HCT116 (cell line): ENCODE measurements at regions not wholly inside any gene's neighbourhood (a gene's known extent, or its start where the extent isn't known, plus 50 kb on each side); places are given as distances from the start of the nearest gene placed in this dataset.
A peak's percentile ranks its signal among the peaks of the same experiment; 100 is the strongest.

ENCODE experiments used
- ATAC-seq: fragments of 200-7000 bp; cut with Tn5 transposase; 2 replicates; pipeline ENCODE4 v1.9.1; 2020; ENCODE audit warnings: mild to moderate bottlenecking, moderate library complexity
- BruUV-seq: library from RNA; stranded (reverse); fragments of 400-500 nt; replicated peaks from 2 replicates; lab custom pipeline; 2021; lab: Mats Ljungman, UMichigan
- CTCF ChIA-PET: fragments of 300-600 bp; sonication (Branson Sonifier 250); formaldehyde crosslinking; loops from one replicate; lab custom pipeline; 2021; ENCODE audit warnings: antibody characterized with exemption; lab: Charles Lee
- POLR2A ChIA-PET: fragments of 300-600, 350-600 bp; sonication (Branson Sonifier 250); formaldehyde crosslinking; loops from one replicate; lab custom pipeline; 2021; ENCODE audit warnings: antibody characterized with exemption; lab: Charles Lee
- RAD21 ChIA-PET, 2 experiments: fragments of 300-600 bp; sonication (Branson Sonifier 250); formaldehyde crosslinking; loops; one replicate each; lab custom pipeline; 2023; ENCODE audit warnings: low total read pairs in 2 of 2; ENCODE audit not compliant: uncharacterized antibody in 2 of 2, unreplicated experiment in 2 of 2, low non-redundant PET in 1 of 2; lab: Charles Lee
- DNase-seq: peaks from one replicate; pipeline ENCODE4 v3.0.0-alpha.2; 2010; ENCODE audit warnings: low read depth, low spot score
- H2AFZ ChIP-seq: fragments of 200-600 bp; shearing (Covaris generic), sonication (generic); 2 replicates; pipeline ENCODE4 v1.6.1; 2017; ENCODE audit warnings: low read depth, mixed run types, mixed read lengths, antibody characterized with exemption, low read length; ENCODE audit not compliant: poor library complexity, severe bottlenecking
- H3K27ac ChIP-seq: 2 replicates; pipeline ENCODE4 v1.5.1; 2012; ENCODE audit warnings: low read depth, low read length
- H3K27me3 ChIP-seq: fragments of 200-600 bp; sonication (generic); 2 replicates; pipeline ENCODE4 v1.6.1; 2016; ENCODE audit warnings: mixed run types, low read length, mixed read lengths; ENCODE audit not compliant: insufficient read depth
- H3K36me3 ChIP-seq, 2 experiments: fragments of 200-500 bp in 1 of 2; fragments of 200-600 bp in 1 of 2; sonication (Bioruptor generic) in 1 of 2; sonication (generic) in 1 of 2; 2 replicates each; pipeline versions ENCODE4 v1.5.1 to v1.6.1; 2014 to 2016; ENCODE audit warnings: low read length in 2 of 2, inconsistent platforms in 1 of 2, mixed read lengths in 1 of 2, mixed run types in 1 of 2; ENCODE audit not compliant: insufficient read depth in 2 of 2, control insufficient read depth in 1 of 2
- H3K4me1 ChIP-seq, 2 experiments: fragments of 200-600 bp in 1 of 2; sonication (generic) in 1 of 2; 2 replicates each; pipeline versions ENCODE4 v1.5.1 to v1.6.1; 2012 to 2017; ENCODE audit warnings: low read length in 2 of 2, inconsistent platforms in 1 of 2, mild to moderate bottlenecking in 1 of 2, mixed read lengths in 1 of 2, mixed run types in 1 of 2, moderate library complexity in 1 of 2; ENCODE audit not compliant: insufficient read depth in 2 of 2, control insufficient read depth in 1 of 2
- H3K4me2 ChIP-seq: fragments of 200-600 bp; sonication (generic); 2 replicates; pipeline ENCODE4 v1.6.1; 2017; ENCODE audit warnings: mixed run types, low read length, mixed read lengths
- H3K4me3 ChIP-seq, 2 experiments: fragments of 200-600 bp in 1 of 2; sonication (generic) in 1 of 2; replicated peaks in 1 of 2; 2 replicates each; pipeline ENCODE4 v1.5.1; 2011 to 2016; ENCODE audit warnings: low read length in 2 of 2, control low read depth in 1 of 2, low read depth in 1 of 2, mild to moderate bottlenecking in 1 of 2, mixed read lengths in 1 of 2, mixed run types in 1 of 2
- H3K79me2 ChIP-seq: fragments of 200-600 bp; sonication (generic); 2 replicates; pipeline ENCODE4 v1.6.1; 2017; ENCODE audit warnings: mild to moderate bottlenecking, mixed run types, low read length, moderate library complexity, mixed read lengths; ENCODE audit not compliant: insufficient read depth
- H3K9ac ChIP-seq: fragments of 200-600 bp; sonication (generic); 2 replicates; pipeline ENCODE4 v1.6.1; 2016; ENCODE audit warnings: low read length, mixed read lengths
- H3K9me2 ChIP-seq: fragments of 200-600 bp; sonication (generic), shearing (Covaris generic); 2 replicates; pipeline ENCODE4 v1.6.1; 2017; ENCODE audit warnings: mixed run types, mild to moderate bottlenecking, moderate library complexity; ENCODE audit not compliant: insufficient read depth
- H3K9me3 ChIP-seq, 2 experiments: fragments of 200-500 bp in 1 of 2; fragments of 200-600 bp in 1 of 2; sonication (Bioruptor generic) in 1 of 2; sonication (generic) in 1 of 2; 2 replicates each; pipeline ENCODE4 v1.6.1; 2014 to 2017; ENCODE audit warnings: low read length in 2 of 2, mixed read lengths in 2 of 2, inconsistent platforms in 1 of 2, low read depth in 1 of 2, mild to moderate bottlenecking in 1 of 2, mixed run types in 1 of 2, moderate library complexity in 1 of 2; ENCODE audit not compliant: control insufficient read depth in 1 of 2, insufficient read depth in 1 of 2
- H4K20me1 ChIP-seq: fragments of 200-600 bp; sonication (generic), shearing (Covaris generic); 2 replicates; pipeline ENCODE4 v1.6.1; 2017; ENCODE audit warnings: mixed run types, mild to moderate bottlenecking, moderate library complexity; ENCODE audit not compliant: insufficient read depth
- CEBPB ChIP-seq: IDR thresholded peaks from 2 replicates; pipeline ENCODE4 v1.6.1; 2012; ENCODE audit warnings: low read depth
- ELF1 ChIP-seq: IDR thresholded peaks from 2 replicates; pipeline ENCODE4 v1.6.1; 2012; ENCODE audit warnings: low read depth, borderline replicate concordance
- EZH2phosphoT487 ChIP-seq: fragments of 200-600 bp; IDR thresholded peaks from 2 replicates; pipeline ENCODE4 v1.6.1; 2018; ENCODE audit warnings: antibody characterized with exemption, borderline replicate concordance
- FOSL1 ChIP-seq: IDR thresholded peaks from 2 replicates; pipeline ENCODE4 v1.6.1; 2012; ENCODE audit warnings: low read depth
- RAD21 ChIP-seq: IDR thresholded peaks from 2 replicates; pipeline ENCODE4 v1.6.1; 2012; ENCODE audit warnings: low read depth, mild to moderate bottlenecking
- SIN3A ChIP-seq: IDR thresholded peaks from 2 replicates; pipeline ENCODE4 v1.6.1; 2012; ENCODE audit warnings: low read depth
- SP1 ChIP-seq: IDR thresholded peaks from 2 replicates; pipeline ENCODE4 v1.6.1; 2012; ENCODE audit warnings: low read depth
- TCF7L2 ChIP-seq: IDR thresholded peaks from 2 replicates; pipeline ENCODE4 v1.7.0; 2011; ENCODE audit warnings: borderline replicate concordance, inconsistent platforms; ENCODE audit not compliant: insufficient read depth, insufficient read length; ENCODE audit errors: extremely low read depth
- intact Hi-C: fragments of 100-400 bp; cut with micrococcal nuclease; formaldehyde crosslinking; loops from 2 replicates; pipeline ENCODE4 v1.10.0; 2022
- TF ChIP-seq, protein P1 (sequence below): IDR thresholded peaks from 2 replicates; pipeline ENCODE4 v1.6.1; 2012; ENCODE audit warnings: low read depth
- TF ChIP-seq, protein P2 (sequence below), 3 experiments: fragments of 200-600 bp in 1 of 3; sonication (generic) in 1 of 3; IDR thresholded peaks in 2 of 3; conservative IDR thresholded peaks in 1 of 3; 2 replicates each; pipeline ENCODE4 v1.5.1; 2012 to 2017; ENCODE audit warnings: low read depth in 2 of 3, low read length in 2 of 3, antibody characterized with exemption in 1 of 3, borderline replicate concordance in 1 of 3, control low read depth in 1 of 3, mild to moderate bottlenecking in 1 of 3, mixed read lengths in 1 of 3, mixed run types in 1 of 3, moderate library complexity in 1 of 3; ENCODE audit not compliant: insufficient read depth in 1 of 3

DNA sequence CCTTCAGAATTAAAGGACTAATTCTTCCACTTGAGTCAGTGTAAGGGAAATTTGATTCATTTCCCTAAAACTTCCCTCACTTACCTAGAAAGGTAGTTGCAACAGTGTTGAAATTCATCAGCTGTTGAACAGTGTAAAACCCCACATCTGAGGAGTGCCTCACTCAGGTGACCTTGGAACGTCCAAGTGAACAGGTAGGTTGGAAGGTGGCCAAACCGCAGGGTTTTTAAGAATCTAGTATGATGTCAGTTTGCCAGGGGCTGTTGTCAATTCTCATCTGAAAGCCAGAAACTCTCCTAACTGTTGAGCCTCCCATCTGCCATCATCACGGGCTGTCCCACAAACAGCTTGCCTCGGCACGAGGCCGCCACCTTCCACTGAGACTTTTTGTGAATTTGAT, 105.7 kb downstream of the TMEM174 start:
- H3K4me2 ChIP-seq: no peak overlapping the region
- no peak overlapping the region for H3K4me3 ChIP-seq
- no peaks in the 10 kb centered on the region for H3K36me3 ChIP-seq
- RAD21 ChIA-PET: no interaction called here
- H3K9me3 ChIP-seq: no peaks in the 10 kb centered on the region
- no TSS peak for BruUV-seq
- CTCF ChIA-PET: interaction anchor here (1.1 kb wide), 1 partner anchor 62 kb away, joined by 4 read pairs; no protein-coding TSS in a partner anchor
- no peaks in the 10 kb centered on the region for H3K79me2 ChIP-seq
- H3K9me2 ChIP-seq: no peaks in the 10 kb centered on the region
- DNase-seq: no peak
- H3K27ac ChIP-seq: no peak overlapping the region
- peaks cover 14 to 15% of the 10 kb centered on the region in 2 experiments for H3K4me1 ChIP-seq
- no peak overlapping the region for H2AFZ ChIP-seq
- POLR2A ChIA-PET: no interaction called here
- no peaks in the 10 kb centered on the region for H3K27me3 ChIP-seq
- intact Hi-C loops: no loop called here
- no peak for ATAC-seq
- no peak overlapping the region for H3K9ac ChIP-seq
- TF ChIP-seq TCF7L2 (peak; percentile 87), EZH2phosphoT487 (no peak), CEBPB (peak; percentile 44)
- H4K20me1 ChIP-seq: no peaks in the 10 kb centered on the region

DNA sequence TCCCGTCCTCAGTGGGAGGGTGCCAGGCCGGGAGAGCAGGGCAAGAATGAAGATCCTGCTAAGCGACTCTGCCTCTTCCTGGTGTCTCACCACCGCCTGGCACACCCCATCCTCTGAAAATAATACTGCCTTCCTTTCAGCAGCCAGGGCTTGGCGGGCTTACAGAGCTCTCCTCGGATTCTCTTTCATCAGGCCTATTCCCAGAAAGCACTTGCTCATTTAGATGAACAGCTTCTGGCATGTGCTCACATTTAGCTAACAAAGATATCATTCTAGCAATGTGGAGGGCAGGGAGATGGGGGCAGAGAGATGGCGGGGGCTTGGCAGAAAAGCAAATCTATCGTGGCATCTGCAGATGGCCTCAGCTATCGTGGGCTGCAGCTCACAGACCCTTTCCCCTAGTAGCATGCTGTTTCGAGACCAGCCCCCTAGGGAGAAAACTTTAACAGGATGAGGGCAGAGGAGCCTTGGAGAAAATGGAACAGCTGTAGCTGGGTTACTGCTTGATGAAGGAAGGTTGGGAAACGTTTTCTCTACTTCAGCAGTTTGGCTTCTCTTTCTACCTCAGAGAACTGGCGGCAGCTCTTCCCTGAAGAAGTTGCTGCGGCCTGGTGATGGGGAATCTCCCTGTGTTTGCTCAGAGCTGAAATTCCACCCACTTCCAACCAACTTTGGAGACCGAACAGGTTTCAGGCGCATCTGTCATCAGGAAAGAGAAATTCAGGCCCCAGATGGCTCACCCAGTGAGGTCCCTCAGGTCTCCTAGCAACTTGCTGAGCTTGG, 102.1 kb downstream of the TMEM174 start:
- Histone ChIP-seq H3K4me2 (no peak overlapping the region), H3K4me1 (peaks cover 0 to 4% of the 10 kb centered on the region in 2 experiments; a peak in 2 of 4 replicates), H3K27ac (no peak overlapping the region), H2AFZ (no peak overlapping the region), H3K9ac (no peak overlapping the region), H3K36me3 (no peaks in the 10 kb centered on the region), H3K79me2 (no peaks in the 10 kb centered on the region), H4K20me1 (no peaks in the 10 kb centered on the region), H3K9me2 (no peaks in the 10 kb centered on the region), H3K27me3 (no peaks in the 10 kb centered on the region), H3K9me3 (no peaks in the 10 kb centered on the region), H3K4me3 (no peak overlapping the region)
- ChIA-PET POLR2A (no interaction called here), CTCF (no interaction called here), RAD21 (no interaction called here)
- no peak for ATAC-seq
- no TSS peak for BruUV-seq
- intact Hi-C loops: no loop called here
- DNase-seq: no peak
- TF ChIP-seq, protein P1, sequence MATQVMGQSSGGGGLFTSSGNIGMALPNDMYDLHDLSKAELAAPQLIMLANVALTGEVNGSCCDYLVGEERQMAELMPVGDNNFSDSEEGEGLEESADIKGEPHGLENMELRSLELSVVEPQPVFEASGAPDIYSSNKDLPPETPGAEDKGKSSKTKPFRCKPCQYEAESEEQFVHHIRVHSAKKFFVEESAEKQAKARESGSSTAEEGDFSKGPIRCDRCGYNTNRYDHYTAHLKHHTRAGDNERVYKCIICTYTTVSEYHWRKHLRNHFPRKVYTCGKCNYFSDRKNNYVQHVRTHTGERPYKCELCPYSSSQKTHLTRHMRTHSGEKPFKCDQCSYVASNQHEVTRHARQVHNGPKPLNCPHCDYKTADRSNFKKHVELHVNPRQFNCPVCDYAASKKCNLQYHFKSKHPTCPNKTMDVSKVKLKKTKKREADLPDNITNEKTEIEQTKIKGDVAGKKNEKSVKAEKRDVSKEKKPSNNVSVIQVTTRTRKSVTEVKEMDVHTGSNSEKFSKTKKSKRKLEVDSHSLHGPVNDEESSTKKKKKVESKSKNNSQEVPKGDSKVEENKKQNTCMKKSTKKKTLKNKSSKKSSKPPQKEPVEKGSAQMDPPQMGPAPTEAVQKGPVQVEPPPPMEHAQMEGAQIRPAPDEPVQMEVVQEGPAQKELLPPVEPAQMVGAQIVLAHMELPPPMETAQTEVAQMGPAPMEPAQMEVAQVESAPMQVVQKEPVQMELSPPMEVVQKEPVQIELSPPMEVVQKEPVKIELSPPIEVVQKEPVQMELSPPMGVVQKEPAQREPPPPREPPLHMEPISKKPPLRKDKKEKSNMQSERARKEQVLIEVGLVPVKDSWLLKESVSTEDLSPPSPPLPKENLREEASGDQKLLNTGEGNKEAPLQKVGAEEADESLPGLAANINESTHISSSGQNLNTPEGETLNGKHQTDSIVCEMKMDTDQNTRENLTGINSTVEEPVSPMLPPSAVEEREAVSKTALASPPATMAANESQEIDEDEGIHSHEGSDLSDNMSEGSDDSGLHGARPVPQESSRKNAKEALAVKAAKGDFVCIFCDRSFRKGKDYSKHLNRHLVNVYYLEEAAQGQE: no peak
- TF ChIP-seq ELF1: no peak
- no peak for TF ChIP-seq FOSL1
- no peak for TF ChIP-seq RAD21
- TF ChIP-seq, protein P2, sequence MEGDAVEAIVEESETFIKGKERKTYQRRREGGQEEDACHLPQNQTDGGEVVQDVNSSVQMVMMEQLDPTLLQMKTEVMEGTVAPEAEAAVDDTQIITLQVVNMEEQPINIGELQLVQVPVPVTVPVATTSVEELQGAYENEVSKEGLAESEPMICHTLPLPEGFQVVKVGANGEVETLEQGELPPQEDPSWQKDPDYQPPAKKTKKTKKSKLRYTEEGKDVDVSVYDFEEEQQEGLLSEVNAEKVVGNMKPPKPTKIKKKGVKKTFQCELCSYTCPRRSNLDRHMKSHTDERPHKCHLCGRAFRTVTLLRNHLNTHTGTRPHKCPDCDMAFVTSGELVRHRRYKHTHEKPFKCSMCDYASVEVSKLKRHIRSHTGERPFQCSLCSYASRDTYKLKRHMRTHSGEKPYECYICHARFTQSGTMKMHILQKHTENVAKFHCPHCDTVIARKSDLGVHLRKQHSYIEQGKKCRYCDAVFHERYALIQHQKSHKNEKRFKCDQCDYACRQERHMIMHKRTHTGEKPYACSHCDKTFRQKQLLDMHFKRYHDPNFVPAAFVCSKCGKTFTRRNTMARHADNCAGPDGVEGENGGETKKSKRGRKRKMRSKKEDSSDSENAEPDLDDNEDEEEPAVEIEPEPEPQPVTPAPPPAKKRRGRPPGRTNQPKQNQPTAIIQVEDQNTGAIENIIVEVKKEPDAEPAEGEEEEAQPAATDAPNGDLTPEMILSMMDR (IDR thresholded peaks at IDR 0.05 in 2 of 3, conservative IDR thresholded peaks at IDR 0.05 in 1 of 3; ENCODE audit: borderline replicate concordance in 1 of 3, insufficient read depth in 1 of 3, low read depth in 2 of 3, low read length in 2 of 3): no peak
- no peak for TF ChIP-seq SIN3A
- no peak for TF ChIP-seq SP1
